Epithelial cell of esophagus (primary cell): ENCODE measurements at regions not wholly inside any gene's neighbourhood (a gene's known extent, or its start where the extent isn't known, plus 50 kb on each side); places are given as distances from the start of the nearest gene placed in this dataset.
"Not testable (repeated sequence)": the region's sequence is repeated elsewhere in the genome, so short reads cannot be mapped to it uniquely, and the experiment has no call there.

Experiments used
- DNase-seq: peaks from one replicate; pipeline ENCODE4 v3.0.0; 2010; ENCODE audit warnings: low read depth
- H3K4me3 ChIP-seq: 2 replicates; pipeline ENCODE4 v1.5.1; 2011; ENCODE audit warnings: mild to moderate bottlenecking, low read length, control low read depth
- CTCF ChIP-seq: IDR thresholded peaks from 2 replicates; pipeline ENCODE4 v1.5.1; 2011; ENCODE audit warnings: low read depth, mild to moderate bottlenecking, low read length, control low read depth, inconsistent platforms; ENCODE audit not compliant: insufficient read depth; ENCODE audit errors: missing control alignments

GRCh38 chr2:217357886-217358620 lies 498.2 kb upstream of the TNP1 start:
- no peak overlapping the region for H3K4me3 ChIP-seq
- DNase-seq: no peak
- no peak for TF ChIP-seq CTCF

DNA sequence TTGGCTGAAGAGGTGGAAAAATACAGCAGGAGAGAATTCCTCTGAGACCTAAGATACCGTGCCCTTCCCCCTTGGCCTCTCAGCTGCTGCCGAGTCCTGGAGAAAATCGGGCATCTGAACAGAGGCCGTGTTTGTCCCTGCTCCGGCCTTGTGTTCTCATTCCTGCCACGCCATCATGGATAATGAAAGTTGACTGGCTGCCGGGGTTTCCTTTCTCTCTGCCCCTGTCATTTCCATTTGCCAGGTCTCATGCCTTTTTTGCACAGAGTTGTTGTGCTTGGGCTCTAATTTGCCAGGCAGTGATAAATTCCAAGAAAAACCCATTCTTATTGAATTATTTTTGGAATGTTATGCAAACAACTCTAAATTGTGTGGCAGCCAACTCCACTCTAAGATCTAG lies 496.9 kb upstream of the TNP1 start:
- no peak for DNase-seq
- no peak for TF ChIP-seq CTCF
- no peak overlapping the region for H3K4me3 ChIP-seq

DNA sequence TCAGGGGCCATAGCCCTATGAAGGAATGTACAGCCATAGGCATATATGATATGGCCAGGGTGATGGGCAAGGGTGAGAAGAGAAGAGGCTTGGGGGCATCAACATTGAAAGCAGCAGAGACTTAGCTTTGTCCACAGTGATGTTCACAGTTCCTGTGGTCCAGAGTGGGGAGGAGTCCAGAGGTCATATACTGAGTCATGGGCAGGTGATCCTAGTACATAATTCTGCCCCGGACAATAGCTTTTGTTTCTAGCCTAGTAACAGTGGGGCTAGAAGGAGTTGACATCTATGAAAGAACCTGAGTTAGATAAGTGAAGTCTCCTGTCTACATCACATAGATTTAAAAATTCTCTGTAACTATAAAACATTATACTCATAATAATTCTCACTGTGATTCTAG lies 496.3 kb upstream of the TNP1 start:
- no peak for TF ChIP-seq CTCF
- DNase-seq: no peak
- H3K4me3 ChIP-seq: no peak overlapping the region

- DNase-seq: no peak
- H3K4me3 ChIP-seq: no peak overlapping the region
- TF ChIP-seq CTCF: no peak
Measured at GRCh38 chr2:217353591-217353990, 493.7 kb upstream of the TNP1 start.

DNA sequence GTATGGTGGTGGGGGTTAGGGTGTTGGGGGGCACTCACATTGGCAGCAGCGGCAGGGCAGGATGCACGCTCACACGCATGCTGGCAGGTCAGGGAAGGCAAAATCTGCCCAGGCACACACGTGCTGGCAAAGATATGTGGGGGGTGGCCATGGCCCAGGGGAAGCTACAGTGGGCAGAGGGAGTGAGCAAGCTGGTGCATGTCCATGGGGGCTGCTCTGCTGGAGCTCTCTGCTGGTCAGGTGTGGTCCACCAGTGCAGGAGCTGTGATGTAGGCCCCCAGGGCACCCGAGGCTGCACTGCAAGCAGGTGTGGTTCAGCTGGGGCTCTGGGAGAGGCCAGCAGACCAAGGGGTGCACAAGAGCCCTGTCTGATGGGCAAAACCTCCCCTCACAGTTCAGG lies 491.5 kb upstream of the TNP1 start:
- no peak for DNase-seq
- no peak overlapping the region for H3K4me3 ChIP-seq
- no peak for TF ChIP-seq CTCF

- no peak overlapping the region for H3K4me3 ChIP-seq
- no peak for TF ChIP-seq CTCF
- no peak for DNase-seq
Measured at GRCh38 chr2:217349251-217349650, 489.4 kb upstream of the TNP1 start.

DNA sequence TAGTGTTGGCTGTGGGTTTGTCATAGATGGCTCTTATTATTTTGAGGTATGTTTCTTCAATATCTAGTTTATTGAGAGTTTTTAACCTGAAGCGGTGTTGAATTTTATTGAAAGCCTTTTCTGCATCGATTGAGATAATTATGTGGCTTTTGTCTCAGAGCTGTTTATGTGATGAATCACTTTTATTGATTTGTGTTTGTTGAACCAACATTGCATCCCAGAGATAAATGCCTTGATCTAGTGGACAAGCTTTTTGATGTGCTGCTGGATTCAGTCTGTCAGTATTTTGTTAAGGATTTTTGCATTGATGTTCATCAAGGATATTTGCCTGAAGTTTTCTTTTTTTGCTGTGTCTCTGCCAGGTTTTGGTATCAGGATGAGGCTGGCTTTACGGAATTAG lies 487.8 kb upstream of the TNP1 start:
- DNase-seq, H3K4me3 ChIP-seq: not testable (repeated sequence)

GRCh38 chr2:217346043-217346442 lies 486.2 kb upstream of the TNP1 start:
- DNase-seq, H3K4me3 ChIP-seq: not testable (repeated sequence)
